OCI-LY3 (cell line): ENCODE measurements at regions not wholly inside any gene's neighbourhood (a gene's known extent, or its start where the extent isn't known, plus 50 kb on each side); places are given as distances from the start of the nearest gene placed in this dataset.
A peak's percentile ranks its signal among the peaks of the same experiment; 100 is the strongest.

ENCODE experiments used
- H2AFZ ChIP-seq: fragments of 200-600, 300-600 bp; shearing (Covaris generic); 2 replicates; pipeline ENCODE4 v1.6.0; 2014; ENCODE audit warnings: antibody characterized with exemption, low read depth, low read length
- H3K27ac ChIP-seq: fragments of 200-600, 300-600 bp; sonication (generic); 2 replicates; pipeline ENCODE4 v1.5.1; 2014; ENCODE audit warnings: mild to moderate bottlenecking, low read length, moderate library complexity, mixed read lengths
- H3K27me3 ChIP-seq: fragments of 200-600, 300-600 bp; sonication (generic); 2 replicates; pipeline ENCODE4 v1.6.1; 2014; ENCODE audit warnings: low read depth, low read length, mixed read lengths
- H3K36me3 ChIP-seq: fragments of 200-600, 300-600 bp; sonication (generic); replicated peaks from 2 replicates; pipeline ENCODE3; 2014; ENCODE audit warnings: low read depth, low read length, mixed read lengths
- H3K4me1 ChIP-seq: fragments of 300-600, 200-600 bp; sonication (generic); 2 replicates; pipeline ENCODE4 v1.6.1; 2014; ENCODE audit warnings: low read length, mixed read lengths
- H3K4me2 ChIP-seq: fragments of 200-600, 300-600 bp; sonication (generic); 2 replicates; pipeline ENCODE4 v1.6.1; 2014; ENCODE audit warnings: low read length, mixed read lengths
- H3K4me3 ChIP-seq: fragments of 300-600, 200-600 bp; sonication (generic); 2 replicates; pipeline ENCODE4 v1.5.1; 2014; ENCODE audit warnings: antibody characterized with exemption, mild to moderate bottlenecking, low read length, moderate library complexity
- H3K79me2 ChIP-seq: fragments of 300-600, 200-600 bp; shearing (Covaris generic); 2 replicates; pipeline ENCODE4 v1.6.1; 2014; ENCODE audit warnings: mild to moderate bottlenecking, low read length, mixed read lengths
- H3K9ac ChIP-seq: fragments of 300-600, 200-600 bp; shearing (Covaris generic); 2 replicates; pipeline ENCODE4 v1.6.0; 2014; ENCODE audit warnings: mild to moderate bottlenecking, low read length, moderate library complexity
- H3K9me3 ChIP-seq: fragments of 200-600, 300-600 bp; shearing (Covaris generic); 2 replicates; pipeline ENCODE4 v1.6.1; 2014; ENCODE audit warnings: low read length, mixed read lengths; ENCODE audit not compliant: insufficient read depth
- H4K20me1 ChIP-seq: fragments of 200-600, 300-600 bp; sonication (generic); 2 replicates; pipeline ENCODE4 v1.6.1; 2016; ENCODE audit warnings: low read length, mixed read lengths; ENCODE audit not compliant: insufficient read depth
- EZH2phosphoT487 ChIP-seq: fragments of 200-600 bp; shearing (Covaris generic); IDR thresholded peaks from 2 replicates; pipeline ENCODE4 v1.6.1; 2018; ENCODE audit warnings: antibody characterized with exemption, mixed run types, low read depth
- TF ChIP-seq, protein P1 (sequence below): fragments of 200-600, 300-600 bp; sonication (generic); IDR thresholded peaks from 2 replicates; pipeline ENCODE4 v1.5.1; 2014; ENCODE audit warnings: antibody characterized with exemption, low read length, low read depth

DNA sequence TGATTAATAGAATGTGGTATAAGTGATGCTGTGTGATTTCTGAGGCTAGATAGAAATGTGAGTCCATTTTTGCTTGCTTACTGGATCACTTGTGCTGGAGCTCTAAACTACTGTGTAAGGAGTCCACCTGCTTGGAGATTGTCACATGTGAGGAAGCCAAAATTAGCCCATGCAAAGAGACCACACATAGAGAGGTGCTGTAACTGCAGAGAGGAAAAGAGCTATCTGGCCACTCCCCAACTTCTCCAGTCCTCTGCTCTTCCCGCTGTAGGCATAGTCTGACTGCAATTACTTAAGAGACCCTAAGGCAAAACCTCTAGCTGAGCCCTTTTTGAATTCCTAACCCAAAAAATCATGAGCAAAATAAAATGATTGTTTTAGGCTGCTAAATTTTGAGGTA lies 120.6 kb upstream of the FBXO11 start:
- Histone ChIP-seq H2AFZ (no peak overlapping the region), H4K20me1 (no peaks in the 10 kb centered on the region), H3K27me3 (peaks cover 4% of the 10 kb centered on the region; the same call in 1 of the 2 replicates), H3K4me1 (peaks cover 20% of the 10 kb centered on the region), H3K4me2 (no peak overlapping the region), H3K27ac (no peak overlapping the region), H3K4me3 (no peak overlapping the region), H3K79me2 (no peaks in the 10 kb centered on the region), H3K9me3 (no peaks in the 10 kb centered on the region), H3K9ac (no peak overlapping the region), H3K36me3 (no peaks in the 10 kb centered on the region)
- TF ChIP-seq EZH2phosphoT487: no peak
- TF ChIP-seq, protein P1, sequence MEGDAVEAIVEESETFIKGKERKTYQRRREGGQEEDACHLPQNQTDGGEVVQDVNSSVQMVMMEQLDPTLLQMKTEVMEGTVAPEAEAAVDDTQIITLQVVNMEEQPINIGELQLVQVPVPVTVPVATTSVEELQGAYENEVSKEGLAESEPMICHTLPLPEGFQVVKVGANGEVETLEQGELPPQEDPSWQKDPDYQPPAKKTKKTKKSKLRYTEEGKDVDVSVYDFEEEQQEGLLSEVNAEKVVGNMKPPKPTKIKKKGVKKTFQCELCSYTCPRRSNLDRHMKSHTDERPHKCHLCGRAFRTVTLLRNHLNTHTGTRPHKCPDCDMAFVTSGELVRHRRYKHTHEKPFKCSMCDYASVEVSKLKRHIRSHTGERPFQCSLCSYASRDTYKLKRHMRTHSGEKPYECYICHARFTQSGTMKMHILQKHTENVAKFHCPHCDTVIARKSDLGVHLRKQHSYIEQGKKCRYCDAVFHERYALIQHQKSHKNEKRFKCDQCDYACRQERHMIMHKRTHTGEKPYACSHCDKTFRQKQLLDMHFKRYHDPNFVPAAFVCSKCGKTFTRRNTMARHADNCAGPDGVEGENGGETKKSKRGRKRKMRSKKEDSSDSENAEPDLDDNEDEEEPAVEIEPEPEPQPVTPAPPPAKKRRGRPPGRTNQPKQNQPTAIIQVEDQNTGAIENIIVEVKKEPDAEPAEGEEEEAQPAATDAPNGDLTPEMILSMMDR: no peak

DNA sequence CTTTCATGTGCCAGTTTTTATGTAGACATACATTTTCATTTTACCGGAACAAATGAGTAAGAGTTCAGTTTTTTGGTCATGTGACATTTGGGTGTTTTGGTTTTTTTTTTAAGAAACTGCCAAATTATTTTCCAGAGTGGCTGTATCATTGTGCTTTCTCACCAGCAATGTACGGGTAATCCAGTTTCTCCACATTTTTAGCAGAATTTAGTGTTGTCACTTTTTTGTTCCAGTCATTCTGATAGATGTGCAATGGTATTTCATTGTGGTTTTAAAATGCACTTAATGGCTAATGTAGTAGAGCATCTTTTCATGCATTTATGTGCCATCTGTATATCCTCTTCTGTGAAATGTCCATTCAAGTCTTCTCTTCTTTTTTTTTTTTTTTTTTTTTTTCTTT lies 126.5 kb upstream of the FBXO11 start:
- no peak overlapping the region for H3K4me2 ChIP-seq
- peaks cover 12% of the 10 kb centered on the region for H3K4me1 ChIP-seq
- TF ChIP-seq, protein P1: no peak
- TF ChIP-seq EZH2phosphoT487: no peak
- H3K9me3 ChIP-seq: peaks cover 7% of the 10 kb centered on the region; the same call in 1 of the 2 replicates
- H3K27ac ChIP-seq: no peak overlapping the region
- no peak overlapping the region for H3K4me3 ChIP-seq
- peaks cover 7% of the 10 kb centered on the region for H3K36me3 ChIP-seq
- H3K27me3 ChIP-seq: peaks cover 2% of the 10 kb centered on the region; the same call in 1 of the 2 replicates
- H3K79me2 ChIP-seq: no peaks in the 10 kb centered on the region
- H2AFZ ChIP-seq: no peak overlapping the region
- no peak overlapping the region for H3K9ac ChIP-seq
- H4K20me1 ChIP-seq: no peaks in the 10 kb centered on the region

DNA sequence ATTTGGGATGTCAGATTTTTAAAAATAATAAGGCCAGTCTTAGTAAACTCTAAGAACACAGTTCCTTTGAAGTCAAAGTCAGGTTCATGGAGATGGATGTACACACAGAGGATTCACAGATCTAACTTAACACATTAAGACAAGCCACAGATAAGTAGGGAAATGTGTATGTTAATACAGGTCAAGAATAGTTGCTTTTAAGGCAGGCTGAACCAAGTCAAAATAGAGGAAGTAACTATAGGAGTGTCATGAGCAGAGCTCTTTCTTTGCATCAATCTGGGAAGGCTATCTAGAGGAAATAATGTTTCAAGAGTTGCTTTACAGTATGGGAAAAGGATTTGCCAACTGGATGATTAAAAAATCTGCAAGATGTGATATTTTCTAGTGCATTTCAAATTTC lies 128.0 kb upstream of the FBXO11 start:
- H3K4me3 ChIP-seq: no peak overlapping the region
- peaks cover 7% of the 10 kb centered on the region; the same call in 1 of the 2 replicates for H3K9me3 ChIP-seq
- H3K27me3 ChIP-seq: no peaks in the 10 kb centered on the region
- TF ChIP-seq, protein P1: no peak
- no peak overlapping the region for H3K9ac ChIP-seq
- peaks cover 7% of the 10 kb centered on the region for H3K36me3 ChIP-seq
- no peaks in the 10 kb centered on the region for H4K20me1 ChIP-seq
- no peak overlapping the region for H2AFZ ChIP-seq
- H3K4me1 ChIP-seq: peaks cover 16% of the 10 kb centered on the region
- H3K79me2 ChIP-seq: no peaks in the 10 kb centered on the region
- peak overlapping the region; percentile 15; the same call in 1 of the 2 replicates for H3K4me2 ChIP-seq
- H3K27ac ChIP-seq: no peak overlapping the region

DNA sequence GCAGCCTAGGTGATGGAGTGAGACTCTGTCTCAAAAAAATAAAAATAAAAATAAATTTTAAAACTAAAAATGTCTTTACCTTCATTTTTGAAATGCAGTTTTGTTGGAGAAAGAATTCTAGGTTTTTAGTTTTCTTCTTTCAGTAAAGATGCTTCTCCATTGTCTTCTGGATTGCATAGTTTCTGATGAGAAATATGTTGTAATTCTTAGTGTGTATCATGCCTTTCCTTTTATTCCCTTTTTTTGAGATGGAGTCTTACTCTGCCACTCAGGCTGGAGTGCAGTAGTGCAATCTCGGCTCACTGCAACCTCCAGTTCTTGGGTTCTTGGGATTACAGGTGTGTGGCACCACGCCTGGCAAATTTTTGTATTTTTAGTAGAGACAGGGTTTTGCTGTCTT lies 130.0 kb upstream of the FBXO11 start:
- Histone ChIP-seq H3K36me3 (peaks cover 7% of the 10 kb centered on the region), H3K4me2 (no peak overlapping the region), H3K27me3 (no peaks in the 10 kb centered on the region), H3K9me3 (peaks cover 7% of the 10 kb centered on the region; the same call in 1 of the 2 replicates), H3K9ac (no peak overlapping the region), H4K20me1 (no peaks in the 10 kb centered on the region), H3K4me3 (no peak overlapping the region), H3K79me2 (no peaks in the 10 kb centered on the region), H2AFZ (no peak overlapping the region), H3K4me1 (peaks cover 16% of the 10 kb centered on the region), H3K27ac (no peak overlapping the region)
- no peak for TF ChIP-seq EZH2phosphoT487
- TF ChIP-seq, protein P1: no peak
